ENCODE measurements at regions not wholly inside any gene's neighbourhood (a gene's known extent, or its start where the extent isn't known, plus 50 kb on each side); places are given as distances from the start of the nearest gene placed in this dataset.

DNA sequence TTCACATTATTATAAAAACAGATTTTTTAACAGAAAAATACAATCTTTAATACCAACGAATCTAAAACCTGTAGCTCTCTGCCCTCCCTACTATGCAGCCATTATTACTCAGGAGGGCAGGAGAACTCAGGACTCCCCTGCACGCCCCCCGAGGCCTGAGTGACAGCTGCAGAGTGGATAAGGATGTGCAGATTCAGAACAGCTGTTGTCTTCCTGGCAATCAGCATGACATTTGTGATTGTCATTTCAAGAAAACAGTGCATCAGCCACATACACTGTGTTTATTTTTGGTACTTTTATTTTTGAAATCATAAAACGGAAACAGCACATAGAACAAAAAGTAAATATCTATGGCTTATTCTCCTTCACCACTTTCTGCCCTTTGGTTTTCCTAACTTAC is 450.8 kb downstream of the OCA2 start:
- no peak for TF ChIP-seq POLR2AphosphoS5 (IDR thresholded peaks at IDR 0.05; ENCODE audit: low read depth, low read length)
- no peak for TF ChIP-seq SIN3A (IDR thresholded peaks at IDR 0.05; ENCODE audit: borderline replicate concordance, insufficient read depth, low read length)
- TF ChIP-seq, protein P1, sequence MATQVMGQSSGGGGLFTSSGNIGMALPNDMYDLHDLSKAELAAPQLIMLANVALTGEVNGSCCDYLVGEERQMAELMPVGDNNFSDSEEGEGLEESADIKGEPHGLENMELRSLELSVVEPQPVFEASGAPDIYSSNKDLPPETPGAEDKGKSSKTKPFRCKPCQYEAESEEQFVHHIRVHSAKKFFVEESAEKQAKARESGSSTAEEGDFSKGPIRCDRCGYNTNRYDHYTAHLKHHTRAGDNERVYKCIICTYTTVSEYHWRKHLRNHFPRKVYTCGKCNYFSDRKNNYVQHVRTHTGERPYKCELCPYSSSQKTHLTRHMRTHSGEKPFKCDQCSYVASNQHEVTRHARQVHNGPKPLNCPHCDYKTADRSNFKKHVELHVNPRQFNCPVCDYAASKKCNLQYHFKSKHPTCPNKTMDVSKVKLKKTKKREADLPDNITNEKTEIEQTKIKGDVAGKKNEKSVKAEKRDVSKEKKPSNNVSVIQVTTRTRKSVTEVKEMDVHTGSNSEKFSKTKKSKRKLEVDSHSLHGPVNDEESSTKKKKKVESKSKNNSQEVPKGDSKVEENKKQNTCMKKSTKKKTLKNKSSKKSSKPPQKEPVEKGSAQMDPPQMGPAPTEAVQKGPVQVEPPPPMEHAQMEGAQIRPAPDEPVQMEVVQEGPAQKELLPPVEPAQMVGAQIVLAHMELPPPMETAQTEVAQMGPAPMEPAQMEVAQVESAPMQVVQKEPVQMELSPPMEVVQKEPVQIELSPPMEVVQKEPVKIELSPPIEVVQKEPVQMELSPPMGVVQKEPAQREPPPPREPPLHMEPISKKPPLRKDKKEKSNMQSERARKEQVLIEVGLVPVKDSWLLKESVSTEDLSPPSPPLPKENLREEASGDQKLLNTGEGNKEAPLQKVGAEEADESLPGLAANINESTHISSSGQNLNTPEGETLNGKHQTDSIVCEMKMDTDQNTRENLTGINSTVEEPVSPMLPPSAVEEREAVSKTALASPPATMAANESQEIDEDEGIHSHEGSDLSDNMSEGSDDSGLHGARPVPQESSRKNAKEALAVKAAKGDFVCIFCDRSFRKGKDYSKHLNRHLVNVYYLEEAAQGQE (IDR thresholded peaks at IDR 0.05; ENCODE audit: insufficient read depth in 1 of 2, low read depth in 2 of 2, low read length in 2 of 2): no peak
- TF ChIP-seq TAF1 (IDR thresholded peaks at IDR 0.05; ENCODE audit: borderline replicate concordance, insufficient read depth, low read length): no peak
- no peak for TF ChIP-seq FOXP2 (optimal IDR thresholded peaks at IDR 0.05; ENCODE audit: borderline replicate concordance, extremely low read depth, extremely low read length, insufficient read depth)

DNA sequence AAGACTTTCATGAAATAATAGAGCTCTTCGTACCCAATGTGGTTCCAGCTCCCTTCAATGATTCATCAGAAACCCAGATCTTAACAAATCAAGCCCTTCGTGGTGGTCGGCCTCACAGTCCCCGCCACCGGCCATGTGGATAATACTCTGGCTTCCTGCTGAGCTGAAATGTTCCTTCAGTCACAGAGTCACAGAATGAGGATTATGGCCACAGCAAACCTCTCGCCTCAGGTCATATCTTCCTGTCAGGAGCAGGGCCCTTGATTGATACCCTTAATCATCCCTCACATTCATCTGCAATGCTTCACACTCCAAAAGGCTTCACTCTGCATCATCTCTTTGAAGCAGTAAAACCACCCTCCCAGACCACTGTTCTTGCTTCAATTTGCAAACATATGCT is 452.6 kb downstream of the OCA2 start:
- TF ChIP-seq POLR2AphosphoS5 (IDR thresholded peaks at IDR 0.05; ENCODE audit: low read depth, low read length) (no peak), TAF1 (IDR thresholded peaks at IDR 0.05; ENCODE audit: borderline replicate concordance, insufficient read depth, low read length) (no peak), FOXP2 (optimal IDR thresholded peaks at IDR 0.05; ENCODE audit: borderline replicate concordance, extremely low read depth, extremely low read length, insufficient read depth) (no peak), SIN3A (IDR thresholded peaks at IDR 0.05; ENCODE audit: borderline replicate concordance, insufficient read depth, low read length) (no peak)
- TF ChIP-seq, protein P1 (IDR thresholded peaks at IDR 0.05; ENCODE audit: insufficient read depth in 1 of 2, low read depth in 2 of 2, low read length in 2 of 2): no peak

DNA sequence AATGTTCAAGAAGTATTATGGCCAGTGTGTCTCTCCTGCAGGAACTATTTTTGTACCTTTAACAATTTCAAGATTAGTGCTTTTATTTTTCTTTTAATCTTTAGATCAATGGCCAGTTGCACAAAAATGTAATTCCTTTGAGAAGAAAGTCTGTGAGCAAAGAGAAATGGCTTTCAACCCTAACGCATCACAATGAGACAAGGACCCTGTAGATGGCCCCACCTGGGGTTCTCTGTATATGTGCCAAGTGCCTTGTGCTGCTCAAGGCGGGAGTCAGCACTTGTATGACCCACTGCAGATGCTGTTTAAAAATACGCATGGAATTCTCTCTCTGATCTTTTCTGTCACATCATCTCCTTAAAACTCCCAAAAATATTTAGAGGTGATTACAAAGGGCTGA is 453.4 kb downstream of the OCA2 start:
- TF ChIP-seq POLR2AphosphoS5 (IDR thresholded peaks at IDR 0.05; ENCODE audit: low read depth, low read length) (no peak), SIN3A (IDR thresholded peaks at IDR 0.05; ENCODE audit: borderline replicate concordance, insufficient read depth, low read length) (no peak), TAF1 (IDR thresholded peaks at IDR 0.05; ENCODE audit: borderline replicate concordance, insufficient read depth, low read length) (no peak), FOXP2 (optimal IDR thresholded peaks at IDR 0.05; ENCODE audit: borderline replicate concordance, extremely low read depth, extremely low read length, insufficient read depth) (no peak)
- TF ChIP-seq, protein P1 (IDR thresholded peaks at IDR 0.05; ENCODE audit: insufficient read depth in 1 of 2, low read depth in 2 of 2, low read length in 2 of 2): no peak

DNA sequence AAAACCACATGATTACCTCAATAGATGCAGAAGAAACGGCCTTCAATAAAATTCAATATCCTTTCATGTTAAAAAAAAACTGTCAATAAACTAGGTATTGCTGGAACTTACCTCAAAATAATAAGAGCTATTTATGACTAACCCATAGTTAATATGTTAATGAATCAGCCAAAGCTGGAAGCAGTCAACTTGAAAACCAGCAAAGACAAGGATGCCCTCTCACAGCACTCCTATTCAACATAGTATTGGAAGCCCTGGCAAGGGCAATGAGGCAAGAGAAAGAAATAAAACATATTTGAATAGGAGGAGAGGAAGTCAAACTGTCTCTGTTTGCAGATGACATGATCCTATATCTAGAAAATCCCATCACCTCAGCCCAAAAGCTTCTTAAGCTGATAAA is 456.1 kb downstream of the OCA2 start:
- TF ChIP-seq FOXP2 (optimal IDR thresholded peaks at IDR 0.05; ENCODE audit: borderline replicate concordance, extremely low read depth, extremely low read length, insufficient read depth) (no peak), TAF1 (IDR thresholded peaks at IDR 0.05; ENCODE audit: borderline replicate concordance, insufficient read depth, low read length) (no peak), SIN3A (IDR thresholded peaks at IDR 0.05; ENCODE audit: borderline replicate concordance, insufficient read depth, low read length) (no peak), POLR2AphosphoS5 (IDR thresholded peaks at IDR 0.05; ENCODE audit: low read depth, low read length) (no peak)
- TF ChIP-seq, protein P1 (IDR thresholded peaks at IDR 0.05; ENCODE audit: insufficient read depth in 1 of 2, low read depth in 2 of 2, low read length in 2 of 2): no peak

DNA sequence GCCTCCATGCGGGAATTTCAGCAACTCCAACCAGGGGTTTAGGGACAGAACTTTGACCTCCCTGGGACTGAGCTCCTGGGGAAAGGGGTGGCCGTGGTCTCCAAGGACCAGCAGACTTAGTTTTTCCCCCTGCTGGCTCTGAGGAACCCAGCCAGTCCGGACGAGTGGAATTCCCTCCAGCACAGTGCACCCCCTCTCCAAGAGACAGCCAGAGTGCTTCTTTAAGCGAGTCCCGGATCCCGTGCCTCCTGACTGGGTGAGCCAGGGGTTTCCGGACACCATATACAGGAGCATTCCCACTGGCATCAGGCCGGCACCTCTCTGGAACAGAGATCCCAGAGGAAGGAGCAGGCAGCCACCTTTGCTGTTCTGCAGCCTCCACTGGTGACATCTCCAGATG is 459.5 kb downstream of the OCA2 start:
- no peak for TF ChIP-seq FOXP2 (optimal IDR thresholded peaks at IDR 0.05; ENCODE audit: borderline replicate concordance, extremely low read depth, extremely low read length, insufficient read depth)
- TF ChIP-seq SIN3A (IDR thresholded peaks at IDR 0.05; ENCODE audit: borderline replicate concordance, insufficient read depth, low read length): no peak
- TF ChIP-seq, protein P1 (IDR thresholded peaks at IDR 0.05; ENCODE audit: insufficient read depth in 1 of 2, low read depth in 2 of 2, low read length in 2 of 2): no peak
- TF ChIP-seq POLR2AphosphoS5 (IDR thresholded peaks at IDR 0.05; ENCODE audit: low read depth, low read length): no peak
- no peak for TF ChIP-seq TAF1 (IDR thresholded peaks at IDR 0.05; ENCODE audit: borderline replicate concordance, insufficient read depth, low read length)
